ENCODE measurements at regions not wholly inside any gene's neighbourhood (a gene's known extent, or its start where the extent isn't known, plus 50 kb on each side); places are given as distances from the start of the nearest gene placed in this dataset.
"Not testable (repeated sequence)": the region's sequence is repeated elsewhere in the genome, so short reads cannot be mapped to it uniquely, and the experiment has no call there.

DNA sequence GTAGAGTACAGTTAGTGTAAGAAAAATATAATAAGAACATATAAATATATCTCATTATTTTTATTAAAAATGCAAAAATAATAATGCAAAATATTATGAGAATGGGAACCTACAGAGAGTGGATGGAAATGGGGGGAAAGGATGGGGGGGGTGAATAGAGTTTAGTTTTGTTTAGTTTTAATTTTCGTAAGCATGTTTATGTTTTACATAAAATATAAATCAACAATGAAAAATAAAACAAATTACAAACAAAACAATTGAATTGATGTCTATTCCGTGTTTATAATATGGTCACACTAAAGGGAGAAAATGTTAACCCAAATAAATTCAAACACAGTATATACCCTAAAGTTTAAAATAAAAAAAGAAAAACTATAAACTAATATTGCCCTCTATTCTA lies 1717.4 kb upstream of the SPRY2 start:
- Mint-ChIP-seq H3K27me3 (ENCODE audit: low read depth) (no peaks in the 10 kb centered on the region), H3K4me1 (ENCODE audit: low read depth) (no peaks in the 10 kb centered on the region), H3K36me3 (ENCODE audit: low read depth) (no peaks in the 10 kb centered on the region), H3K4me3 (no peak overlapping the region), H3K9me3 (ENCODE audit: insufficient read depth) (peaks cover 11% of the 10 kb centered on the region), H3K27ac (no peak overlapping the region)
- ATAC-seq (no peak), DNase-seq (no peak)
- CTCF ChIA-PET, result no interaction called here
- POLR2A ChIA-PET, result no interaction called here

DNA sequence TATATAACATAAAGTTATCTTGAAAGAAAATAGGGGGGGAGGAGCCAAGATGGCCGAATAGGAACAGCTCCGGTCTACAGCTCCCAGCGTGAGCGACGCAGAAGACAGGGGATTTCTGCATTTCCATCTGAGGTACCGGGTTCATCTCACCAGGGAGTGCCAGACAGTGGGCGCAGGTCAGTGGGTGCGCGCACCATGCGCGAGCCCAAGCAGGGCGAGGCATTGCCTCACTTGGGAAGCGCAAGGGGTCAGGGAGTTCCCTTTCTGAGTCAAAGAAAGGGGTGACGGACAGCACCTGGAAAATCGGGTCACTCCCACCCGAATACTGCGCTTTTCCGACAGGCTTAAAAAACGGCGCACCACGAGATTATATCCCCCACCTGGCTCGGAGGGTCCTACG lies 1704.4 kb upstream of the SPRY2 start:
- CTCF ChIA-PET; H3K36me3 Mint-ChIP-seq (ENCODE audit: low read depth); H3K27ac Mint-ChIP-seq; DNase-seq; ATAC-seq; H3K4me3 Mint-ChIP-seq; H3K4me1 Mint-ChIP-seq (ENCODE audit: low read depth); H3K27me3 Mint-ChIP-seq (ENCODE audit: low read depth); POLR2A ChIA-PET: not testable (repeated sequence)
- H3K9me3 Mint-ChIP-seq (ENCODE audit: insufficient read depth), result peaks cover 13% of the 10 kb centered on the region

DNA sequence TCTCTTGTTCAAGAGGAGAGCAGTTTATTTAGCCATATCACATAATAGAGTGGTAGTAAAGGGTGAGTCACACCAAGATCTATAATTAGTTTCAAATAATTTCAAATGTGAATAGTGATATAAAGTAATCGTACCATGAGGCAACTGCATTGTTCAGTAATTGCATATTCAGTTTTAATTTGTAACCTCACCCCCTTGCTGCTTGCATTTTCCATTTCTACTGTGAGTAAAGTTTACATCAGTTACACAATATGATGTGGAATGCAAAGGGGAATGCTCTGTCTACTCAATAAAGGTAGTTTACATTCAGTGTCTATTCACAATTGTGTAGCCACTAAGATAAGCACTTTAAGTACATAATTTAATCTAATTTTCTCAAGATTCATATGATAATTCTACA lies 1695.7 kb upstream of the SPRY2 start:
- H3K4me3 Mint-ChIP-seq, result no peak overlapping the region
- no peaks in the 10 kb centered on the region for H3K36me3 Mint-ChIP-seq (ENCODE audit: low read depth)
- H3K27me3 Mint-ChIP-seq (ENCODE audit: low read depth), result no peaks in the 10 kb centered on the region

DNA sequence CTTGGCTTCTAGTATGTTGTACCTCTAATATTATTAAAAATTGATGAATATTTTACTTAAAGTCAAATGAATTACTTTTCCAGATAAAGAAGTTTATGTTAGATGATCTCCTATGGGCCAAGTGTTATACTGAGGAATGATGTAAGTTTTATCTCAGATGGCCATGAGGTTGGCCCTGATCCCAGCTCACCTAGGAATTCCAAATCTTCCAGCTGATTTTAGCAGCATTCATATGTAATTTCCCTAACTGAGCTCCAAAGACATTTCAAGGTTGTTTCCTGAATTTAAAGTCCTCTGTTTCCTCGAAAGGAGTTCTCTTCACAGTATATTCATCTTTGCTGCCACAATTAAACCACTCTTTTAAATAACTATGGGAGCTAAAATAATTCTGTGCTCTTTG lies 1670.4 kb upstream of the SPRY2 start:
- Mint-ChIP-seq H3K36me3 (ENCODE audit: low read depth) (no peaks in the 10 kb centered on the region), H3K9me3 (ENCODE audit: insufficient read depth) (peaks cover 15% of the 10 kb centered on the region), H3K4me1 (ENCODE audit: low read depth) (no peaks in the 10 kb centered on the region), H3K27ac (no peak overlapping the region), H3K27me3 (ENCODE audit: low read depth) (no peaks in the 10 kb centered on the region), H3K4me3 (no peak overlapping the region)
- ATAC-seq (no peak), DNase-seq (no peak)
- CTCF ChIA-PET, result no interaction called here
- POLR2A ChIA-PET, result no interaction called here

More for the DNA sequence above, 1695.7 kb upstream of the SPRY2 start:
- Mint-ChIP-seq H3K27ac (no peak overlapping the region), H3K4me1 (ENCODE audit: low read depth) (no peaks in the 10 kb centered on the region), H3K9me3 (ENCODE audit: insufficient read depth) (peaks cover 19% of the 10 kb centered on the region)
- ATAC-seq (no peak), DNase-seq (no peak)
- CTCF ChIA-PET, result no interaction called here
- POLR2A ChIA-PET, result no interaction called here

DNA sequence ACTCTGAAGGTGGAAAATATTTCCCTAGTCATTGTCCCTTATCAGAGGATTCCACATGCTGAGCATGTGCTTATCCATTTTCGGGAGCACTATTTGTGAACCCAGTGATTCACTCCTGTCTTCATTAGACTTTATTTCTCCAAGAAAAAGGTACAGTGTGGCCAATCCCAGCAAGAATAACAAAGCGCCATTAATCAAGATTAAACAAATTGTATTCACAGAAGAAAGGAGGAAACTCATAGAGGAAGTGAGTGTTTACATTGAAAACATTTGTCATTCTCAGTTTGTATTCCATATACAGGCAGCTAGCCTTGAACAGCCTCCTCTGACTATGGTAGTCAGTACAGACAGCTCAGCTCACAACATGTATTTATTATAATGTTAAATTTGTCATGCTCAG lies 1669.9 kb upstream of the SPRY2 start:
- no peak overlapping the region for H3K27ac Mint-ChIP-seq
- H3K4me1 Mint-ChIP-seq (ENCODE audit: low read depth), result no peaks in the 10 kb centered on the region
- DNase-seq, result no peak
- no peaks in the 10 kb centered on the region for H3K36me3 Mint-ChIP-seq (ENCODE audit: low read depth)
- ChIA-PET CTCF (no interaction called here), POLR2A (no interaction called here)
- H3K4me3 Mint-ChIP-seq, result no peak overlapping the region
- no peak for ATAC-seq
- H3K9me3 Mint-ChIP-seq (ENCODE audit: insufficient read depth), result peaks cover 13% of the 10 kb centered on the region
- no peaks in the 10 kb centered on the region for H3K27me3 Mint-ChIP-seq (ENCODE audit: low read depth)

DNA sequence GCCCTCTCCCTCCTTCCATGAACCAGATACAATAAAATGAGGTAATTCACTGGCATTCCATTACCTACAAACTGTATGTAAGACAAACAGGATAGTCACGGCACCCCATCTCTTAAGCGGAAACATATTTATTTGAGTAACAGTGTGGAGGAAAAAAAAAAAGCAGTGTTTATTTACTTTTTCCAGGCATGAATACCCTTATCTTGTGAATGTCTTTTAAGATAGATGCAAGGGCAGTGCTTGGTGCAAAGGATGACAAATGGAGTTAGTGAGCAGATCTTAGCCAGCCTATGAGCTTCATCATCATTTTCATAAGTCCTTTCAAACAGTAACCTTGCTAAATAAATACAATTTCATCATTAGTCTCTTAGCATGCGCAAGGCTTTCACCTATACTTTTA lies 1661.8 kb upstream of the SPRY2 start:
- H3K36me3 Mint-ChIP-seq (ENCODE audit: low read depth), result no peaks in the 10 kb centered on the region
- CTCF ChIA-PET, result no interaction called here
- H3K4me3 Mint-ChIP-seq, result no peak overlapping the region
- ATAC-seq (no peak), DNase-seq (no peak)
- H3K4me1 Mint-ChIP-seq (ENCODE audit: low read depth), result no peaks in the 10 kb centered on the region
- no peak overlapping the region for H3K27ac Mint-ChIP-seq
- H3K27me3 Mint-ChIP-seq (ENCODE audit: low read depth), result no peaks in the 10 kb centered on the region
- peaks cover 11% of the 10 kb centered on the region for H3K9me3 Mint-ChIP-seq (ENCODE audit: insufficient read depth)
- POLR2A ChIA-PET, result no interaction called here

DNA sequence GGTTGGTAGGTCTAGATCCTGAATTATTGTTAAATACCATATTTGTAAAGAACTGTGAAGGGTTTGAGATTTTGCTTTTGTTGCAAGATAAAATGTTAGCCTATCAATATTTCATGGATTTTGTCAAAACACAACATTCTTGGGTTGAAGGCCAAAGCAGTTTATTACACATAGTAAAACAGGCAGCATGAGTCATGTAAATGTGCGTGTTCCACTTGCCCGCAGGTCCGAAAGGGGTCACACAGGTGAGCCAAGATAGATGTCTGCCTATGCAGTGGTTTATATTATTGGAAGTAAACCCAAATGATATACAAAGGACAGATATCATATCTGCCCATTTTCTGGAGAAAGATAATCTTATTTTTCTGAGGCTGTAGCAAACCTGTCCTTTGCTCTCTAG lies 1654.4 kb upstream of the SPRY2 start:
- H3K9me3 Mint-ChIP-seq (ENCODE audit: insufficient read depth), result peaks cover 13% of the 10 kb centered on the region
- no peaks in the 10 kb centered on the region for H3K36me3 Mint-ChIP-seq (ENCODE audit: low read depth)
- no peaks in the 10 kb centered on the region for H3K27me3 Mint-ChIP-seq (ENCODE audit: low read depth)
- H3K4me1 Mint-ChIP-seq (ENCODE audit: low read depth), result no peaks in the 10 kb centered on the region
- ChIA-PET POLR2A (no interaction called here), CTCF (no interaction called here)
- DNase-seq (no peak), ATAC-seq (no peak)
- H3K27ac Mint-ChIP-seq, result no peak overlapping the region
- no peak overlapping the region for H3K4me3 Mint-ChIP-seq

DNA sequence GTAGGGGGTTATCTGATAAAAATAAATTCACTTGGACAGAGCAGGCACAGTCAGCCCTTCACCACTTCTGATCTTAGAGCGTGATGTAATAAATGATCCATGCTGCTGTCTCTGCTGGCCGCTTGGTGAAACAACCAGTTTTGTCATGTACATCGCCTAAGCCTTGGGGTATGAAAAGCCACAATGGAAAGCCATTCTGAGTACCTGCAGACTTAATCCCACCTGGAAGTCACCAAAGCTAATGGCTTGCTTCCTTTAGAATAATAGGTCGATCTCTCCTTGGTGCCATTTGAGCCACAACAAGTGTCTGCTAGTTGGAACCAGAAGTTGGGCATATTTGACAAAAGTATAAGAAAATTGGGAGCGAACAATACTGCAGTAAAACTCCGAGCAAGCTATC lies 1649.7 kb upstream of the SPRY2 start:
- Mint-ChIP-seq H3K4me1 (ENCODE audit: low read depth) (no peaks in the 10 kb centered on the region), H3K27ac (no peak overlapping the region), H3K4me3 (no peak overlapping the region), H3K27me3 (ENCODE audit: low read depth) (no peaks in the 10 kb centered on the region), H3K9me3 (ENCODE audit: insufficient read depth) (peaks cover 23% of the 10 kb centered on the region), H3K36me3 (ENCODE audit: low read depth) (no peaks in the 10 kb centered on the region)
- ChIA-PET POLR2A (no interaction called here), CTCF (no interaction called here)
- no peak for ATAC-seq
- no peak for DNase-seq

DNA sequence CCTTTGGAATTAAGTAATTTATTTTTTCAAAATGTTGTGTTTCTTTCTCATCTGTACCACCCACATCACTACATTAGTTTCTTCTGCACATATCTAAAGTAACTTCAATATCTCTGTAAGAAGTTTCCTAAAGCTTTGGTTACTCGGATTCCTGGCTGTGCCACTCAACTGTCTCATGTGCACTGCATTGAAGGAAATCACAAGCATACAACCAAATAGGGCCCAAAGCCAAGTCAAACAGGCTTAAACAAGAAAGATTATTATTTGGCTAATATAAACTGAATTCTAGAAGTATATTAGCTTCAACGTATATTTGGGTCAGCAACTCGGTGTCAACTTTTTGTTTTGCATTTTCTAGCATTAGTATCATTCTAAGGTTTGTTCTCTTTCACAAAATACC lies 1647.6 kb upstream of the SPRY2 start:
- Mint-ChIP-seq H3K9me3 (ENCODE audit: insufficient read depth) (peaks cover 23% of the 10 kb centered on the region), H3K4me1 (ENCODE audit: low read depth) (no peaks in the 10 kb centered on the region), H3K27me3 (ENCODE audit: low read depth) (no peaks in the 10 kb centered on the region), H3K27ac (no peak overlapping the region), H3K4me3 (no peak overlapping the region), H3K36me3 (ENCODE audit: low read depth) (no peaks in the 10 kb centered on the region)
- no peak for DNase-seq
- ChIA-PET POLR2A (no interaction called here), CTCF (no interaction called here)
- ATAC-seq, result no peak

DNA sequence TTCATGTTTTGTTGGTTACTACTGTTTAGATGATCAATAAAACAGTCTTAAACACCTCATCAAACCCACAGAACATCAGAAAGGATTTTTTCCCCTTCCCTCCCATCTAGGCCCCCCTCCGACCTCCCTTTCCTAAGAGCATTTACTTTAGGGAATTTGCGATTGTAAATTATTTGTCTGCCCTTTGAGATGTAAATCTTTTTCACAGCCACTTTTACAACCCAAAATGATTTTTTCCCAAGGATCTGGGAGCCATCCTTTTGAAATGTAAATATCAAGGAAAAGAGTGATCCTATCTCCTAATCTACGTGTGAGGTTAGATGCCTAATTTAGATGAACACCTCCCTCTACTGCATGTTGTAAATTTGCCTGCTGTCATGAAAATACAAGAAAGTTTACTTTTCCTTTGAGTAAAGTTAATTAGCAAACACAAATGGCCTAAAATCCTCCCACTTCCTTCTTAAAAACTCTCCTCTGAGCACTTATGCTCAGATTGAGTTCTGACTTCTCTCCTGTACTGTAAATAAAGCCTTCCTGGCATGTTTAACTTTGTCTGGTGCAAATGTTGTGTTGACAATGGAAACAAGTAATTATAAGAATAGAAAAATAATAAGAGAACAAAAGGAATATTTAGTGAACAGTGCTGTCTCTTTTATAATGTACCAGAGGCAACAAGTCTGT lies 1646.9 kb upstream of the SPRY2 start:
- ATAC-seq (no peak), DNase-seq (no peak)
- Mint-ChIP-seq H3K9me3 (ENCODE audit: insufficient read depth) (peaks cover 27% of the 10 kb centered on the region), H3K36me3 (ENCODE audit: low read depth) (no peaks in the 10 kb centered on the region), H3K27me3 (ENCODE audit: low read depth) (no peaks in the 10 kb centered on the region), H3K4me3 (no peak overlapping the region), H3K4me1 (ENCODE audit: low read depth) (no peaks in the 10 kb centered on the region), H3K27ac (no peak overlapping the region)
- CTCF ChIA-PET, result no interaction called here
- POLR2A ChIA-PET, result no interaction called here

DNA sequence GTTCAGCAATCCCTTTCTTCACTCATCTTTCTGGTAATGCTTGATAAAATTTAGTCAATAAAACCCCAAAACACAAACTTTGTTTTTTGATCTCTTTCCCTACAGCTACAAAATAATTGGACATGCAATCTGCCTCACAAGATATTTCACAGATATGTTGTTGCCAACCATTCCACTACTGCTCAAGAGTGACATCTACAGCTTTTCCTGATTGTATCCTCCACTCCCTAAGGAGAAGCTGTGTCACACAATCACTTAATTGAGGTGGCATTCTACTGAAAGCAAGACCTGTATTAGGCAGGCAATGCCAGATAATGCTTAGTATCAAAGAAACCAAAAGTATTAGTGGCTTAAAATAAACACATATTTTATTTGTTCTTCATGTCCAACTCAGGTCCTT lies 1646.2 kb upstream of the SPRY2 start:
- H3K27me3 Mint-ChIP-seq (ENCODE audit: low read depth), result no peaks in the 10 kb centered on the region
- H3K4me3 Mint-ChIP-seq, result no peak overlapping the region
- H3K27ac Mint-ChIP-seq, result no peak overlapping the region
- ATAC-seq (no peak), DNase-seq (no peak)
- no peaks in the 10 kb centered on the region for H3K4me1 Mint-ChIP-seq (ENCODE audit: low read depth)
- no peaks in the 10 kb centered on the region for H3K36me3 Mint-ChIP-seq (ENCODE audit: low read depth)
- CTCF ChIA-PET, result no interaction called here
- POLR2A ChIA-PET, result no interaction called here
- H3K9me3 Mint-ChIP-seq (ENCODE audit: insufficient read depth), result peaks cover 24% of the 10 kb centered on the region

DNA sequence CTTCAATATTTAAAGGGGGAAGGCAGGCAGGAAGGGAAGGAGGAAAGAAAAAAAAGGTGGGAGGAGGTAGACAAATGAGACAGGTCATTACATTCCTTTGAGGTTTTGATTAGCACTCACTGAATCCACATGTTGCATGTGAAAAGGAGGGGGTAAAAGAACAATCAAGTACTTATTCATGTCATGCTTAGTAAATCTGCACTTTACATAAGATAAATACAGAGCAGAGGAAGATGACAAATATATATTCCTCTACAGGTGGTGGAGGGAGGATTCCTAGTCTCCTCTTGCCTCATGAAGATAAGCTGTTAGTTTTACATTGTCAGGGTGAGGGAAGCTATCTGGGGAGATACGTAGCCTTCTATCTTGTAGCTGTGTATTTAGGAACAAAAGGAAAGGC lies 1645.4 kb upstream of the SPRY2 start:
- no peak for ATAC-seq
- DNase-seq, result no peak
- ChIA-PET CTCF (no interaction called here), POLR2A (no interaction called here)
- Mint-ChIP-seq H3K27me3 (ENCODE audit: low read depth) (no peaks in the 10 kb centered on the region), H3K9me3 (ENCODE audit: insufficient read depth) (peaks cover 19% of the 10 kb centered on the region), H3K27ac (no peak overlapping the region), H3K4me1 (ENCODE audit: low read depth) (no peaks in the 10 kb centered on the region), H3K4me3 (no peak overlapping the region), H3K36me3 (ENCODE audit: low read depth) (no peaks in the 10 kb centered on the region)

DNA sequence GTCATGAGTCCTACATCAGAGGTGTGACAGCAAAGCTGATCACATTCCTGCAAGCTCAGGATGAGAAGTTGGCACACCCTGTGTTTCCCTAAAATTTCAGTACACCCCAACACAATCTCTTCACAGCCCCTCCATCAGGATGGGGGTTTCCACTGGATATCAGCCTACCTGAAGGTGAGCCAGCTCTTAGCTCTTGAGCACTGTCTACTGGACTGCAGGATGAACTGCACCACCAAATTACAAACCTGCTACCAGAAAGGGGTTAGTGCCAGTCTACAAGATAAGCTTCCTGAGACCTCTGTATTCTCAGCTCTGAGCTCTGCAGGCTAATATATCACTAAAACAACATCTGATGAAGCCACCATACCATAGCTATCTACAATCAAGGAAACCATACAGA lies 1616.2 kb upstream of the SPRY2 start:
- DNase-seq, result no peak
- peaks cover 19% of the 10 kb centered on the region for H3K9me3 Mint-ChIP-seq (ENCODE audit: insufficient read depth)
- CTCF ChIA-PET, result no interaction called here
- H3K27ac Mint-ChIP-seq, result no peak overlapping the region
- POLR2A ChIA-PET, result no interaction called here
- H3K27me3 Mint-ChIP-seq (ENCODE audit: low read depth), result no peaks in the 10 kb centered on the region
- no peaks in the 10 kb centered on the region for H3K36me3 Mint-ChIP-seq (ENCODE audit: low read depth)
- H3K4me3 Mint-ChIP-seq, result no peak overlapping the region
- no peaks in the 10 kb centered on the region for H3K4me1 Mint-ChIP-seq (ENCODE audit: low read depth)
- ATAC-seq, result no peak
